ENCODE measurements at regions not wholly inside any gene's neighbourhood (a gene's known extent, or its start where the extent isn't known, plus 50 kb on each side); places are given as distances from the start of the nearest gene placed in this dataset.

DNA sequence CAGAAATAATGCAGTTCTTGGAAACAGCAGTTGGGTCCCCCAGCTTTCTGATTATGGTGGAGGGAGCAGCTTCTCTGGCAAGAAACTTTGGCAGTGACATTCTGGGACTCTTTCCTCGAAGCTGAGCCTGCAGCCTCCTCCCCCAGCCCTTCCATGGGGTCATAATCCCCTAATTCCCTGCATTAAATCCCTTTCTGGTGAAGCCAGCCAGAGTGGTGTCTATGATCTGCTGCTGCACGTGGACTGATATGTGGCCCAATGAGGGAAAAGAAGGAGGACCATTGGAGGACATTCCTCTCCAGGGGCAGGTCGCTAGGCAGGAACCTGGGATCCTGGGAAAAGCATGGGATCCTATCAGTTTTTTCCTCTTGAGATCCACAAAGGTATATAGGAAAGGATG lies 470.5 kb downstream of the RPS24 start:
- no peak for DNase-seq

DNA sequence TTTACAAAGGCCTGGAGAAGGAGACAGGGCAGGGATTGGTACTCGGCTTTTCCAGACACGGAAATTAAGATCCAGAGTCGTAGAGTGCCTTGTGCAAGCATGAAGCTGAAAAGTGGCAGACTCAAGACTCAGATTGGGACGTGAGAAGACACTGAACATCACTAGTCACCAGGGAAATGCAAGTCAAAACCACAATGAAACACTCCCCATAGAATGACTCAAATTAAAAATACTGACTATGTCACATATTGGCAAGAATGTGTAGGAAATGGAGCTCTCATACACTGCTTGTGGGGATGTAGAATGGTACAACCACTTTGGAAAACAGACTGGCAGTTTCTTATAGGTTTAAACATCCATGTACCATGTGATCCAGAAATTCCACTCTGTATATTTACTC lies 472.0 kb downstream of the RPS24 start:
- no peak for DNase-seq

DNA sequence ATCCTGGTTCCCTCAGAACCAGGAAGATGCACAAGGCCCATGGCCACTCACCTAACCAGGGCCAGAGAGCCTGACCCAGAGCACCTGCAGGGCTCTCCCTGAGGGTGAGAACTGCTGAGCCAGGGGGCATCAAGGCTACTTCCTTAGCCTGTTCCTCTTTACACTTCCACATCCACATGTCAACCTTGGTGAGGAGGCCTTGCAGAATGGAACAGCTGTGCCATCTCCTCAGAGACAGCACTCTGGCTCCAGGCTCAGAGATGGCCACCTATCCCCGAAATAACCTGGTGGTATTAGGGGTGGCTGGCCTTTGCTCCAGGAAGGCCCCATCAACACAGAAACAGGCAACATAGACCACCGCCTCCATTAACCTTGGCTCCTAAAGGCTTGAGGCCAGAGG lies 473.0 kb downstream of the RPS24 start:
- DNase-seq, result no peak

- no peak for DNase-seq
Measured at GRCh38 chr10:78507510-78508160, 474.0 kb downstream of the RPS24 start.

DNA sequence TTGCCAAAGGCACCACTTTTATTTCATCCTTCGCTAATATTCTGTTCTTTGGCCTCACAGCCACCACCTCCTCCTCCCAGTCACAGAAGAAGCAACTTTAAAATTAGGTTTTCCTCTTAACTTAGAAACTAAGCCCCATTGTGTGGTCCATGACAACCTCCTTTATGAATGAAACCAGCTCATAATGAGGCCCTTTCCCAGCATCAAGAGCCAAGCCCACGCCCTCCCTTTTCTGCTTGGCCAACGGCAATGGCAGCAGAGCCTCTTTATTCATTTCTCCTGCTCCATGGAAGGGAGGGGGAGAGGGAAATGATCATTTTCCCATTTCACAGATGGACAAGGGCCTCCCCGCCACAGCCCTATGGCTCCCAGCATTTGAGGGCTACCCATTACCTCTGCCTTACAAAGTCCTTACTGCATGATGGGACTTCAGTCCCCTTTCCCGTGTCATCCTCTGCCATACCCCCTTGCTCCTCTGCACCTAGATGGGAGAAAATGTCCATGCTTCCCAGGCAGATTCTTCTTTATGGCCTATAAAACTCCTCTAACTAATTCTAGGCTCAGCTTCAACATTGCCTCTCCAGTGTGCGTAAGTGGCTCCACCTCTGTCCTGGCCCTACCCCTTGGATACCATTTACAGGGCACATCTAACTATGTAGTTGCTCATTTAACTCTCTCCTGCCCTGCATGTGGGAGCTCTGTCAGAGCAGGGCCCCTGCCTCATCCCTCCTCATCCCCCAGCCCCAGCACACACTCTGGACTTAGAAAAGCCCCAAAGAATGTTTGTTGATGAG lies 475.5 kb downstream of the RPS24 start:
- DNase-seq, result no peak

- no peak for DNase-seq
Measured at GRCh38 chr10:78510566-78511323, 477.1 kb downstream of the RPS24 start.

DNA sequence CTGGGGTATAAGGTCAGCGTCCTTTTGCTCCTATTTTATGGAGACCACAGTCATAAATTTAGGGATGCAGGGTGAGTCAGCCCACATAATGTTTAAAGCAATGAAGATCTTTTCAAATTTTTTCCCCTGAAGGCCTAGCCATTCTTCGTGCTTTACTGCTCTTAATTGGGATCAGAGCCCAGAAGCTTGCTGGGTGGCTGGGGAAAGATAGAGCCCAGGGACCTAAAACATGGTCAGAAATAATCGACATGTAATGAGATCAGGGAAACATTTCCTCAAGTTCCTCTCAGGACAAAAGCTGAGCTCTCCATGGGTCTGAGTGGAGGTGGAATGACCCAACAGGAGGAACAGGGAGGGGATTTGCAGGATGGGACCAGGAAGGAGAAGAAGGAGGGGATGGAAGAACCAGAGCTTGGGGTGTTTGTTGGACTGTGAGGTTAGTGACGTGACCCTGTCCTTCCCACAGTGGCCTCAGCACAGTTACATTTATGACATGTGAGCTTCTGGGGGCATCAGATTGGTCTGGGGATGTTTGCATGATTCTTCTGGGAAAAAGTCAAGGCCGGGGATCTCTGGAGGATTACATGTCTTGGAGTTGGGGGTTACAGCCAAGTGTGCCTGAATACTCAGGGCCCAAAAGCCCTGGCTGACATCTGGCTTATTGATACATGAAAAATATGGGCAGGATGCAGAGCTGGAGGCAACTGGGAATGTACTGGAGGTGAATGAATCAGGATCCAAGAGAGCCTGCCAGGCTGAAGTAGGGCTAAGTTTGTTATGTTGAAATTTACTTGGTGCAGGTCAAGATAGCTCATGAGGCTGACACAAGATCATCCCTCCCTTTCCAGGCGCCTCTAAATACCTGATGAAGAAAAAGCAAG lies 477.9 kb downstream of the RPS24 start:
- DNase-seq, result no peak

GRCh38 chr10:78512205-78512550 lies 478.5 kb downstream of the RPS24 start:
- DNase-seq, result no peak

- DNase-seq, result no peak
Measured at GRCh38 chr10:78513330-78513729, 479.7 kb downstream of the RPS24 start.

DNA sequence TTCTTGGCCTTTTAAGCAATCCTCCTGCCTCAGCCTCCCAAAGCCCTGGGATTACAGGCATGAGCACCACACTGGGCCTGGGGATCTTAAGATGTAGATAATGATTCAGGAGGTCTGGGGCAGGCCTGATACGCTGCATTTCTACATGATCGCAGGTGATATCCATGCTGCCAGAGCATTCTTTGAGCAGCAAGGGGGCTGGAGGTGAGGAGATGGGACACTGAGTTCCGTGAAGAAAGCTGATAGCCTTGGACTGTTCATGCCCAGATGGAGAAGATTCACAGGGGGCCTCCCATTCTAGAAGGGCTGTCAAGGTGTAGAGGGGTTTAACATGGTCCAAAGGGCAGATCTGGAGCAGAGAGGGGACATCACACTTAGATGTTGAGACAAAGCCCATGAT lies 480.3 kb downstream of the RPS24 start:
- DNase-seq, result no peak

- no peak for DNase-seq
Measured at GRCh38 chr10:78514459-78514858, 480.8 kb downstream of the RPS24 start.

DNA sequence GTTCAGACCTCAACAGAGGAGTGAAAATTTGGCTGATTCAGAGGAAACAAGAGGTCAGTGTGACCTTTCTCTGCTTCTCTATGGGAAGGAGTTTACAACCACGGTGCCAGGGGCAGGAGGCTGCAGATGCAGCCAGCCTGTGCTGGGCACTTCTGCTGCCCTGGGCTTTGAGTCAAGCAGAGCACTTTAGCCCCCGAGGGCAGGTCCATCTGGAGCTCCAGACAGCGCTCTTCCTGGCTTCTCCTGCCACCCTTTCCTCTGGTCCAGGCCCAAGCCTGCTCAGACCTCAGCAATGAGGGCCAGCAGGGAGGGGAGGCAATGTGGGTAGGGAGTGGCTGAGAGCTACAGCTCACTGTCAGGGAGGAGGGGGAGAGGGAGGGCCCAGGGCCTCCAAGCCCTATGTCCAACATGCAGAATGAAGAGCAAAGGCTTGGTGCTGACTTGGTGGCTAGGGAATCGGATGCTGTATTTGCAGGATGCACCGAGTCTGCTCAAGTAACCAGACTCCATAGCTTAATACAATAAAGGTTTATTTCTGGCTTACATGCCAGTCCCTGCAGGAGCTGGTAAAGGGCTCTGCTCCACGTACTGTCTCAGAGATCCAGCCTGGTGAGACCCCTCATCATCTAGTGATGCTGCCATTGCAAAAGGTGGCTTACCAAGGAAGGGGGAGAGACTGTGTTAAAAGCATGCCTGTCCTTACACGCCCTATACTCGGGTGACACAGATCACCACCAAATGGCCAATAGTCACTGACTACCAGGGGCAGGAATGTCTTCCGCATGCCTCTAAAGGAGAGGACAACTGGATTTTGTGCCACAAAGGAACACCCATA lies 481.6 kb downstream of the RPS24 start:
- DNase-seq, result no peak

DNA sequence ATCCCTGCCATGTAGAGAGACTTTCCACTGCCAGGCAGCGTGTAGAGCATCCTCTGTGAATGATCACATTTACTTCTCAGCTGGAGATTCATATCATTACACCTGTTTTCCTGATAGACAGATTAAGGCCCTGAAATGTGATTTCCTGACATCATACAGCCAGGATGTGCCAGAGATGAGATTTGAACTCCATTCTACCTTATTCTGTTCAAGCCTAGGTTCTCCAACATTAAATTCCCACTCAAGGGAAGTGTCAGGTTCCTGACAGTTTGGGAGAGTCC lies 482.1 kb downstream of the RPS24 start:
- no peak for DNase-seq

GRCh38 chr10:78516236-78516635 lies 482.6 kb downstream of the RPS24 start:
- no peak for DNase-seq

DNA sequence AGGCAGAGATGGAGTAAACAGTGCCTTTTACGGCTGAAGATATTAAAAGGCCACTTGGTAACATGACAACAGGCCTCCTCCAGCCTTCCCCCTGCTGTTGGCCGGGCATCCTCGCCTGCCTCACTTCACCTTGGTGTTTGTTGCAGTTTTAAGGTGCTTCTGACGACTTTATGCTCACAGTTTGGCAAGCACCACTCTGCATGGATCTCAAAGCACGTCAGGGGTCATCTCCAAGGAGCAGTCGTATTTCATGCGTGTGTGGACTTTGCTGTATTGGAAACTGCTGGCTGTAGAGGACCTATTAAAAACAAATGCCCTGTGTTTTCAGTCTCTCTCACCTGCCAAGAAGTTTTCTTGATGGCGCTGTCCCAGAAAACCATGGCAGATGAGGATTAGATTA lies 483.1 kb downstream of the RPS24 start:
- no peak for DNase-seq

DNA sequence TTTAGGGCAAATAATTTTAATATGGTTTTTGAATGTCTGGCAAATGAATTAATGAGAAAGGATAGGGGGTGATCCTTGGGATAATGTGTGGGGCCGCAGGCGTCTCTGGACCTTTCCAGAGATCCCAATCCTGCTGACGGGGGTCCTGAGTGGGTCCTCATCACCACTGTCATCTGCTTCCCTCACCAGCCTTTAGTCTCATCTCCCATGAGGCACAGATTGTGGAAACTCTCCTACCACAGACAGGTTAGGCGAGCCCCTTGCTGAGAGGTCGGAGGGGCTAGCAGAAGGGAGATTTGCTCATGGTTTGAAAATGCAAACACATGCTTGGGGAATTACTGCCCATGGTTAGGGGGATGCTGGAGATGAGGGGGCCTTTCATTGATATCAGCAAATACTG lies 484.6 kb downstream of the RPS24 start:
- no peak for DNase-seq

- DNase-seq, result peak; percentile 42
Measured at GRCh38 chr10:78520737-78521430, 487.2 kb downstream of the RPS24 start.

DNA sequence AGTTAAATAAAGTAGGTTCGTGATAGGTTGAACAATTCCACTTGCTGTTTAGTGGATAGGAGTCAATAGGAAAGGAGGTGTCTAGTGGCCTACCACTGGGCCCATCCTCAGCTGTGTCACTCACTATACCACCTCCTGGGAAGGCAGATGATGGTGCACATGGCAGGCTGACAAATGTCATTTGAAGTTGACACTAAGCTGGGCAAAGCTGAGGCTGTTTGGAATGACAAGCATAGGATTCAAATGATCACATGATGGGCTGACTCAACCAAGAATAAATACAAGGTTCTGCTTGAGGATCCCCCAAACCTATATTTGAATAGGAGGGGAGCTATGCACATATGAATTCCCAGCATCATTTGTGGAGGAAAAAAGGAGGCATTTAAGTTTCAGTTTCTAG lies 489.8 kb downstream of the RPS24 start:
- no peak for DNase-seq

DNA sequence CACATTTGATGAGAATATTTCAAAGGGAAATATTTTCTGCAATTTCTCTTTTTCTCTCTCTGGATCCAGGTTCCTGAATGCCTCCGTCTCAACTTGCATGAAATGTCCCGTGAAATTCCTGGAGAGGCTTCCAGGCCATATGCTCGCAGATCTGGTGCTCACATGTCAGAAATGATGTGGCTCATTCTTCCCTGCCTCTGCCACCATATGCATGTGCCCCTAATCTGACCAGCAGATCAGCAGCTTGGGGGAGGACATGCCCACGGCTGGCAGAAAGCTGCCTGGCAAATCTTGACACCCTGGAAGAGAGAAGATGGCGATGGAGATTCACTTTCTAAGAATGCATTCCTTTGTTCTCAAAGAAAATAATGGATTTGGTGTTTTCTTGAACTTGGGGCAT lies 490.7 kb downstream of the RPS24 start:
- DNase-seq, result no peak

- DNase-seq, result no peak
Measured at GRCh38 chr10:78524941-78525340, 491.3 kb downstream of the RPS24 start.

- no peak for DNase-seq
Measured at GRCh38 chr10:78526347-78526746, 492.7 kb downstream of the RPS24 start.

DNA sequence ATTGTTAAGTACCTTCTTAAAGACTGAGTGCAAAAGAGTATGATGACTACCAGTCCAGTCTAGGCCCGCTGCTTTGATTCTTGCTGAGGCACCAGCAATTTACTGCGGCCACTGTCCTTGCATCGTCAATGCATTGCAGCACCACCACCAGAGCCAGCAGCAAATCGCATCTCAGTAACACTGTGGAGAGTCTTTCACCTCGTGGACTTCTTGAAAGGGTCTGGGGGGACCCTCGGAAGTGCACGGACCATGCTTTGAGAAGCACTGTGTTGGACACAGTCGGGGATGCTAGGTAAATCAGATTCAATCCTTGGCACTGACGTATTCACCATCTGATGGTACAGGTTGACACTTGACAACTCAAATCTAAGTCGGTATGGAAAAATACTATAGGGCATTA lies 493.6 kb downstream of the RPS24 start:
- DNase-seq, result no peak

Measured in stimulated activated CD4-positive, alpha-beta T cell treated with anti-CD3 and anti-CD28 coated beads, Interleukin-1b, Interleukin-23, amount 100 ng/mL, for 48 hours (primary cell).